Suprapubic skin (tissue), 4 donors: ENCODE measurements at regions not wholly inside any gene's neighbourhood (a gene's known extent, or its start where the extent isn't known, plus 50 kb on each side); places are given as distances from the start of the nearest gene placed in this dataset.

Source experiments
- DNase-seq, 2 donors: peaks; one replicate each; pipeline ENCODE4 v3.0.0-alpha.2; 2019; ENCODE audit warnings: low spot score in 2 of 2
- H3K27ac ChIP-seq: fragments of 200-600 bp; sonication (generic); one replicate; pipeline ENCODE4 v1.5.1; 2019
- H3K27me3 ChIP-seq: fragments of 200-600 bp; sonication (generic); one replicate; pipeline ENCODE4 v1.5.1; 2019
- H3K36me3 ChIP-seq: fragments of 200-600 bp; sonication (generic); one replicate; pipeline ENCODE4 v1.5.1; 2019
- H3K4me1 ChIP-seq: fragments of 200-600 bp; sonication (generic); one replicate; pipeline ENCODE4 v1.5.1; 2019
- H3K4me3 ChIP-seq: fragments of 200-600 bp; sonication (generic); one replicate; pipeline ENCODE4 v1.5.1; 2019; ENCODE audit warnings: mild to moderate bottlenecking
- H3K9me3 ChIP-seq: fragments of 200-600 bp; sonication (generic); one replicate; pipeline ENCODE4 v1.5.1; 2019
- EP300 ChIP-seq: sonication (generic); formaldehyde crosslinking; IDR thresholded peaks from one replicate; pipeline ENCODE4 v1.6.1; 2017; ENCODE audit warnings: antibody characterized with exemption
- POLR2A ChIP-seq, 2 donors: fragments of 450-650 bp; IDR thresholded peaks; one replicate each; pipeline ENCODE4 v1.6.1; 2017; ENCODE audit warnings: antibody characterized with exemption in 2 of 2, mild to moderate bottlenecking in 2 of 2, moderate library complexity in 2 of 2
- POLR2AphosphoS5 ChIP-seq, 3 donors: sonication (generic); formaldehyde crosslinking; IDR thresholded peaks; one replicate each; pipeline ENCODE4 v1.6.1; 2017; ENCODE audit warnings: antibody characterized with exemption in 3 of 3
- WGBS: methylation state at CpG from one replicate; pipeline ENCODE4 v1.1.5; 2018; 5-methylcytosine and 5-hydroxymethylcytosine counted together
- TF ChIP-seq, protein P1 (sequence below), 2 donors: fragments of 200-600 bp in 1 of 2; fragments of 450-650 bp in 1 of 2; sonication (generic) in 1 of 2; IDR thresholded peaks; one replicate each; pipeline ENCODE4 v1.5.1; 2016 to 2019; ENCODE audit warnings: antibody characterized with exemption in 2 of 2, mild to moderate bottlenecking in 1 of 2, moderate library complexity in 1 of 2

DNA sequence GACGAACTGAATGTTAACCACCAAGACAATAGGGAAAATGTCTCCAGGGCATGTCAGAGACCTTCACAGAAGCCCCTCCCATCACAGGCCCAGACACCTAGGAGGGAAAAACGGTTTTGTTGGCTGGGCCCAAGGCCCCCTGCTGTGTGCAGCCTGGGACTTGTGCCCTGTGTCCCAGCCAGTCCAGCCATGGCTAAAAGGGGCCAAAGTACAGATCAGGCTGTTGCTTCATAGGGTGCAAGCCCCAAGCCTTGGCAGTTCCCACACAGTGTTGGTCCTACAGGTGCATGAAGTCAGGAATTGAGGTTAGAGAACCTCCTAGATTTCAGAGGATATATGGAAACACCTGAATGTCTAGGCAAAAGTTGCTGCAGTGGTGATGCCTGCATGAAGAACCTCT lies 428.7 kb downstream of the SUCLA2 start:
- Histone ChIP-seq H3K4me1 (no peaks in the 10 kb centered on the region), H3K9me3 (peaks cover 32% of the 10 kb centered on the region), H3K4me3 (no peak overlapping the region), H3K36me3 (no peaks in the 10 kb centered on the region), H3K27ac (no peak overlapping the region), H3K27me3 (no peaks in the 10 kb centered on the region)
- no peak for TF ChIP-seq POLR2A (IDR thresholded peaks at IDR 0.05)
- TF ChIP-seq POLR2AphosphoS5 (IDR thresholded peaks at IDR 0.05) = no peak
- TF ChIP-seq EP300 = no peak
- TF ChIP-seq, protein P1, sequence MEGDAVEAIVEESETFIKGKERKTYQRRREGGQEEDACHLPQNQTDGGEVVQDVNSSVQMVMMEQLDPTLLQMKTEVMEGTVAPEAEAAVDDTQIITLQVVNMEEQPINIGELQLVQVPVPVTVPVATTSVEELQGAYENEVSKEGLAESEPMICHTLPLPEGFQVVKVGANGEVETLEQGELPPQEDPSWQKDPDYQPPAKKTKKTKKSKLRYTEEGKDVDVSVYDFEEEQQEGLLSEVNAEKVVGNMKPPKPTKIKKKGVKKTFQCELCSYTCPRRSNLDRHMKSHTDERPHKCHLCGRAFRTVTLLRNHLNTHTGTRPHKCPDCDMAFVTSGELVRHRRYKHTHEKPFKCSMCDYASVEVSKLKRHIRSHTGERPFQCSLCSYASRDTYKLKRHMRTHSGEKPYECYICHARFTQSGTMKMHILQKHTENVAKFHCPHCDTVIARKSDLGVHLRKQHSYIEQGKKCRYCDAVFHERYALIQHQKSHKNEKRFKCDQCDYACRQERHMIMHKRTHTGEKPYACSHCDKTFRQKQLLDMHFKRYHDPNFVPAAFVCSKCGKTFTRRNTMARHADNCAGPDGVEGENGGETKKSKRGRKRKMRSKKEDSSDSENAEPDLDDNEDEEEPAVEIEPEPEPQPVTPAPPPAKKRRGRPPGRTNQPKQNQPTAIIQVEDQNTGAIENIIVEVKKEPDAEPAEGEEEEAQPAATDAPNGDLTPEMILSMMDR (IDR thresholded peaks at IDR 0.05) = no peak
- DNase-seq = no peak
- WGBS = 38% methylated on average over 2 of the region's 2 CpGs

DNA sequence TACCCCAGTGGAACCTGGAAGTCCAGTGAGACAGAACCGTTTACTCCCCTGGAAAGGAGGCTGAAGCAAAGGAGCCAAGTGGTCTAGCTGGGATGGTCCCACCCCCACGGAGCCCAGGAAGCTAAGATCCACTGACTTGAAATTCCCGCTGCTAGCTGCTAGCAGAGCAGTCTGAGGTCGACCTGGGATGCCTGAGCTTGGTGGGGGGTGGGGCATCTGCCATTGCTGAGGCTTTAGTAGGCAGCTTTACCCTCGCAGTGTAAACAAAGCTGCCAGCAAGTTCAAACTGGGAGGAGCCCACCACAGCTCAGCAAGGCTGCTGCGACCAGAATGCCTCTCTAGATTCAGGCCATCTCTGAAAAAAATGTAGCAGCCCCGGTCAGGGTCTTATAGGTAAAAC lies 437.0 kb downstream of the SUCLA2 start:
- Histone ChIP-seq H3K9me3 (peaks cover 15% of the 10 kb centered on the region), H3K36me3 (no peaks in the 10 kb centered on the region), H3K27ac (no peak overlapping the region), H3K4me3 (no peak overlapping the region), H3K27me3 (no peaks in the 10 kb centered on the region), H3K4me1 (no peaks in the 10 kb centered on the region)
- 68% methylated on average over 7 of the region's 7 CpGs for WGBS
- DNase-seq = no peak
- TF ChIP-seq, protein P1 (IDR thresholded peaks at IDR 0.05) = no peak
- no peak for TF ChIP-seq POLR2AphosphoS5 (IDR thresholded peaks at IDR 0.05)
- no peak for TF ChIP-seq EP300
- no peak for TF ChIP-seq POLR2A (IDR thresholded peaks at IDR 0.05)

DNA sequence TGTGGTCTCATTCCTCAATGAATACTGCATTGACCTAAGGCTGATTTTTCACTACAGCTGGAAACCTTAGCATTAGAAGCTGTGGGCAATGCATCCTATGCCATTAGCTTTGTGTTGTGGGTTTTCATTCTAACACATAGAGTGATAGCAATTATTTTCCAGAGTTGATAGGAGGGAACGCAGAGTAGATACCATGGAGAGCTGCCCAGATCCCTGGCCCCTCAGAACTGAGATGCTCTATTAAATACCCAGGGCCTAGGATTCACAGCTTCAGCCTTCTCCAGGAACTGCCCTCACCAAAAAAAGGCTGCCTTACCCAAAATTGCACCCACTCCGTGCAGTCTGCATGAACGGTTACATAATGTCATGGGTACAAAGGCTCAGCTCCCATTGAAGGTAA lies 444.4 kb downstream of the SUCLA2 start:
- Histone ChIP-seq H3K36me3 (no peaks in the 10 kb centered on the region), H3K27me3 (no peaks in the 10 kb centered on the region), H3K4me3 (no peak overlapping the region), H3K27ac (no peak overlapping the region), H3K4me1 (no peaks in the 10 kb centered on the region), H3K9me3 (no peaks in the 10 kb centered on the region)
- TF ChIP-seq, protein P1 (IDR thresholded peaks at IDR 0.05) = no peak
- no peak for TF ChIP-seq POLR2AphosphoS5 (IDR thresholded peaks at IDR 0.05)
- no peak for TF ChIP-seq POLR2A (IDR thresholded peaks at IDR 0.05)
- TF ChIP-seq EP300 = no peak
- WGBS = 97% methylated on average over 3 of the region's 3 CpGs
- DNase-seq = no peak

DNA sequence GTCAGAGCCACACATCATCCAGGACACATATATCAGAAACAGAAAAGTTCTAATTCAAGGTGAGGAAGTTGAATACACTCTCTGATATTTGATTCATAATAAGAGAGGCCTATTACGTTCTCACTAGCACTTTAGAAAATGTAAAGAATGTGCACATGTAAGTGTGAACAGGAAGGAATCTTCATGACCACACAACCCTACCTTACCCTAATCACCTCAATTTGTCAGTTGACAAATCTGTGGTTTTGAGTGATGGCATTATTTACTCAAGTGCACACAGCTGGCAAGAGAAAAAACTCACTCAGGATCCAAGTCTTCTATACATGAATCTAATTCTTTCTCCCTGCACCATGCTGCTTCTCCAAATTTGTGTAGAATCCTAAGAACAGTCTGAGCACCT lies 445.8 kb downstream of the SUCLA2 start:
- no peak for DNase-seq
- 58% methylated on average over 1 of the region's 1 CpG for WGBS
- H3K36me3 ChIP-seq = no peaks in the 10 kb centered on the region
- no peaks in the 10 kb centered on the region for H3K4me1 ChIP-seq
- TF ChIP-seq POLR2A (IDR thresholded peaks at IDR 0.05) (no peak), EP300 (no peak), POLR2AphosphoS5 (IDR thresholded peaks at IDR 0.05) (no peak)
- TF ChIP-seq, protein P1 (IDR thresholded peaks at IDR 0.05) = no peak
- H3K27ac ChIP-seq = no peak overlapping the region
- no peaks in the 10 kb centered on the region for H3K9me3 ChIP-seq
- H3K27me3 ChIP-seq = no peaks in the 10 kb centered on the region
- H3K4me3 ChIP-seq = no peak overlapping the region

DNA sequence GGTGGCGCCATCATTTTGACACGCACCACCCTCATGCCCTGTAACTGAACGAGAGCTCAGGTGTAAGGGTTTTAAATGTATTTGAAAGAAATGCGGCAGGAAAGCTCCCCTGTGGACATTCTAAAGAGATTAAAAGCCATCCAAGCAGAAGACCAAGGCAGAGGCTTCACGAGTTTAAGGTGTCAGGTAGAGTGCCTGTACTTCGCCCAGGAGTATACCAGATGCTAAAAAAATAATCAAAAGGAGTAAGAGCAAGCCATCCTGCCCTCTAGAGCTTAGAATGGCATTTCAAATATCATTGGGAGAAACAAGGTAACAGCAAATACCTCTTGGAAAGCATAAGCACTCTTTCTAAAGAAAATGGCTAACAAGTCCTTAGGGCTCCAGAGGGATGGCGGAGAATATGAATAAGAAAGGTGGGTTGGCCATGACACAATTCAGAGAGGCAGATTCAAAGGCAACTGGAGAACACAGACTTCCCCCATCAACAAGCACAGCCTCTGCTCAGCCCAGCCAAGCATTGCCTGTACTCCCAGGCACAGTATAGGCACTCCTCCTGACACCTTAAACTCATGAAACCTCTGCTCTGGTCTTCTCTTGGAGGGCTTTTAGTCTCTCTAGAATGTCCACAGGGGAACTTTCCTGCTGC lies 447.6 kb downstream of the SUCLA2 start:
- Histone ChIP-seq H3K27me3 (no peaks in the 10 kb centered on the region), H3K4me1 (no peaks in the 10 kb centered on the region), H3K4me3 (no peak overlapping the region), H3K27ac (no peak overlapping the region), H3K36me3 (no peaks in the 10 kb centered on the region), H3K9me3 (no peaks in the 10 kb centered on the region)
- TF ChIP-seq POLR2AphosphoS5 (IDR thresholded peaks at IDR 0.05) (no peak), POLR2A (IDR thresholded peaks at IDR 0.05) (no peak), EP300 (no peak)
- TF ChIP-seq, protein P1 (IDR thresholded peaks at IDR 0.05) = no peak
- 79% methylated on average over 7 of the region's 7 CpGs for WGBS
- DNase-seq = no peak
